Pulmonary artery endothelial cell (primary cell): ENCODE measurements at regions not wholly inside any gene's neighbourhood (a gene's known extent, or its start where the extent isn't known, plus 50 kb on each side); places are given as distances from the start of the nearest gene placed in this dataset.

Experiments
- DNase-seq: peaks from one replicate; pipeline ENCODE4 v3.0.0-alpha.2; 2011; ENCODE audit warnings: low read depth, low spot score

- no peak for DNase-seq
Observed at GRCh38 chr5:67702008-67702407, 505.4 kb upstream of the CD180 start.

DNA sequence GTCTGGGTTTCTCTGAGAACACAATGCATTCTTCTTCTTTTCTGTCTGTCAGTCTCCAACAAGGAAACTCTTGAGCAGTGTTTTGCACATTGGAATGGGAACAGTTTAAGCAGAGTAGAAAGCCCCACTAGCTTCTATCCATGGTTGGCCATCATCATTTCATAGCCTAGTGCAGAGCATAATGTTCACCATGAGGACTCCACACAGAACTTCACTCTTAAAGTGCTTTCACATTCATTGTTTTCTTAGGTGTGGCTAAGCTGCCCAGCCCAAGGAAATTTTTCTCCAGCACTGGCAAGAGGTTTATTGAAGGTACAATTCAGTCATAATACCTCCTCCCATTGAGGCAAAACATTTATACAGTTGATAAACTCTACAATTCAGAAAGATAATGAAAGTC is 503.0 kb upstream of the CD180 start:
- DNase-seq: no peak

DNA sequence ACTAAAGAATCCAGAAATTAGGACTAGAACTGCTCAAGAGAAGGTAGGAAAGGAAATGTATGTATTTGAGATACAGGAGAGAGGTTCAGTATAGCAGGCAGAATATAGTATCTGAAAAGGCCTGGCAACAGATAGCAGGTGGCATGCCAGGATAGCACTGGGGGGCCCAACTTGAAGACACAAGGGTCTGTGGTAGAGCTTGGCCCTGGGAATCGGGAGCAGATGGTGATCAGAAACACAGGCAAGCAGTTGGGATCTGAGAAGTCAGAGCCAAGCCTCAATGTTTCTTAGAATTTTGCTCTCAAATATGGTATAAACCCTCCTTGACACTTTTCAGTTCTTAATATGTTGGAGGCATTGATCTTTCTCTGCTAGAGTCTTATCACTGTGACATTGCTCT is 499.8 kb upstream of the CD180 start:
- DNase-seq: no peak

DNA sequence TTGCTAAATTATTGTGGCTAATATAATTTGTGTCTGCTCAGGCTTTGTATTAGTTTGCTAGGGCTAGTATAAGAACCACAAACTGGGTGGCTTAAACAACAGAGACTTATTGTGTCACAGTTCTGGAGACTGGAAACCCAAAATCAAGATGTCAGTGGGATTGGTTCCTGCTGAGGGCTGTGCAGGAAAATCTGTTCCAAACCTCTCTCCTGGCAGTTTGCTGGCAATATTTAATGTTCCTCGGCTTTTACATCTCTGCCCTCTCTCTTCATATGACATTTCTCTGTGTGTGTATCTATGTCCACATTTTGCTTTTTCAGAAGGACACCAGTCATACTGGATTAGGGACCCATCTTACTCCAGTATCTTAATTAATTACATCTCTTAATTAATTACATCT is 498.8 kb upstream of the CD180 start:
- DNase-seq: no peak

GRCh38 chr5:67694810-67695191 is 498.2 kb upstream of the CD180 start:
- no peak for DNase-seq

DNA sequence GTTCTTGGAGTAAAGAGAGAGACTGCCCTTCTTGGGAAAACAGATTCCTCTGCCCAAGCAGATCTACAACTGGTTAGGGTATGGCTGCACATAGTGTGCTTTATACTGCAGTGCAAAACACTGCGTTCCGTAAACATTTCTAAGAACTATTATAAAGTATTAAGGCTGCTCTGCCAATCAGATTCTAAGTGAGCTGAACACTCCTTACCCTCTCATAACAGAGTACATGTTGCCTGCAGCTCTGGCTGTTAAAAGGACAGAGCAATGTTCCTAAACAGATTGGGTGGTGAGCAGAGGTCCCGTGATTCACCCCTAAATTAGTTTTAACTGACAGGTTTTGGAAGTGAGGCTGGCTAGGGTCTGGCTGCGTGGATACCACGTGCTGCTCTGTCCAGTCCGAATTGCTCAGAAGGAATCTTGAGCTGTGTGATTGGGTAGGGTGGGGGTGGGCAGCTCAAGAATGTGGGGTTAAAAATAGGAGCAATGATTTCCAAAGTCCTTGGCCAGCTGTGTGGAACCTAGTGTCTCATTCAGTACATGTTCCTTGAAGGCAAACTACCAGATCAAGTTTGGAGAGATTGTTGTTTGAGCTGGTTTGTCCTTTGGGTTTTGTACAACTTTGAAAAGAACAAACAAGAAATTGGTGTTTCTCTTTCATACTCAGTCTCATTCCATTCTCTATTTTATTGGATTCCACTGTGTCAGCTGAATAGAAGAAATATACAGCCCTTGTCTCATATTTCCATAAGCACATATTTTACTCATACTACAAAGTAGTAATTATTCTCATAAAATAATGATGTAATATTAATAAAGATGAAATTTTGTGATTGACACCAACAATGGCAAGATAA is 497.6 kb upstream of the CD180 start:
- DNase-seq: no peak

GRCh38 chr5:67686746-67687145 is 490.1 kb upstream of the CD180 start:
- DNase-seq: no peak

- DNase-seq: no peak
Observed at GRCh38 chr5:67681703-67682102, 485.1 kb upstream of the CD180 start.

- DNase-seq: no peak
Observed at GRCh38 chr5:67680099-67680498, 483.5 kb upstream of the CD180 start.

GRCh38 chr5:67679184-67679841 is 482.7 kb upstream of the CD180 start:
- DNase-seq: no peak

DNA sequence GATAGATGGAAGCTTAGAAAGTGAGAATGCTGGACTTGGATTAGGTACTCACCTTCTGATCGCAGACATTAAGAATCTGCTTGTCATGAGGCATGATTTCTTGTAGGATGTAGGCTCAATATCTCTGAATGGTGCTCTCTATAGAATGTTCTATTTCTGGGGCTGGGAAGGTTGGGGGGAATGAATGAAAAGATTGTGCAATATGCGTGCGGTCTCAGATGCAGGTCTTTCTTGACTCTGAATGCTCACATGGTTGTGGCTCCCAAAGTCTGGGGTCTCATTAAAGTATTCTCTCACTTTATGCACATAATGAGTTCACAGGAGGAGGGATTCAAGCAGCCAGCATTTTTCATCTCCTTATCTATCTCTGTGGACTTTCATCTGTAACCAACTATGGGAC is 482.0 kb upstream of the CD180 start:
- no peak for DNase-seq

DNA sequence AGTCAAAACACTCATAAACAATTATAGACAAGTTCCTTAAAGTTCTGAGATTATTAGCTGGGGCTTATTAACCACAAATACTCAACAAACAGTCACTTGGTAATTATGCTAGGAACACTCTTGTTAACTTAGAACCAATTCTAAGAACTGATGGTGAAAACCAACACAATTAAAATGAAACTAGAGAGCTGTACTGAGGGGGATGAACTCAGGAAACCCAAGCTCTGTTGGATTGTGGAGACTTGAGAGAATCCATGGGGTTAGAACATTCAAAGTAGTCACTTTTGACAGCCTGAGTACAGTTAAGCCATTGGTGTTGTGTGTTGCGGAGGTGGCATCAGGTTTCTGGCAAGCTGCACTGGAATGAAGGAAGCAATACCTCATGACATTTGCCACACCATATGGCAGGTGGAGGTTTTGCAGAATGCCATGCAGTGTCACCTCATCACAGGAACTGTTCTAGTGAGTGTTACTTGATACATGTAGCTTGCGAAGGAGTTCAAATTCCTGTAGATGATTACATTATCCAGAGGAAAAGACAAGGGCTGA is 480.9 kb upstream of the CD180 start:
- no peak for DNase-seq

- no peak for DNase-seq
Observed at GRCh38 chr5:67676863-67677262, 480.3 kb upstream of the CD180 start.

DNA sequence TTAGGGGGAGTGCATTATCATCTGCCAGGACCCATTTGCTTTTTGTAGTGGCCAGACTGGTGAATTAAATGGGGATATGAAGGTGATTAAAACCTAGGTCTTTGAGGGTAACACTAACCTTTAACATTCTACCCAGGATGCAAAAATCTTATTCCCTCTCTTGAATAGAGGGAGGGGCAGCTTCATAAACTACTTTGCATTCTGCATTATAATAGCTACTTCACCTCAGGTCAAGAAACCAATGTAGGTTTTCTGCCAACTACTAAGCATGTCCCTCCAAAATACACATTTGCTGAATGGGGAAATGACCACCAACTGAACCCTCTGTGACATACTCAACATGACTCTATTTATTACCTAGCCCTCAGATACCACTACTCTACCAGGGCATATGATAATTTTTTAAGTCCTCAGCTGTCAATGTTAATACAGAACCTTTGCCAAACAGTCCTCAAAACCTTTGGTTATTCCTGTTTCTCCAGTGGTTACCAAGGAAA is 477.6 kb upstream of the CD180 start:
- no peak for DNase-seq

DNA sequence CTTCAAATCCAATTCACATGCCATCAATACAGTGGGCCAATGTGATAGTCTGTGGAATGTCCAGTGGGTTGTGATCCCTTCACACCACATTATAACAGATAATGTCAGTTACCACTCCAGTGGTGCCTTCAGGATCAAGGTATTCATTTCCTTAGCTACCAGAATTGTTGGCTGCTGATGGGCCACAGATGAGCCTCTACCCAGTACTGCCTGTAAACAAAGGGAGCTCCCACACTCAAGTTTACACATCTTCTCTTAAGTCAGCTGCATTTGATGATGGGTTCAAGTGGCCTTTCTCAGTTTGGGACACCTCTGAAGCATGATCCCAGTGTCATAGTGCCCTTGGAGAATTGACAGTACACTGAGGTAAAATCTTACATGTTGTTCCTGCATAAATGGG is 477.0 kb upstream of the CD180 start:
- no peak for DNase-seq

DNA sequence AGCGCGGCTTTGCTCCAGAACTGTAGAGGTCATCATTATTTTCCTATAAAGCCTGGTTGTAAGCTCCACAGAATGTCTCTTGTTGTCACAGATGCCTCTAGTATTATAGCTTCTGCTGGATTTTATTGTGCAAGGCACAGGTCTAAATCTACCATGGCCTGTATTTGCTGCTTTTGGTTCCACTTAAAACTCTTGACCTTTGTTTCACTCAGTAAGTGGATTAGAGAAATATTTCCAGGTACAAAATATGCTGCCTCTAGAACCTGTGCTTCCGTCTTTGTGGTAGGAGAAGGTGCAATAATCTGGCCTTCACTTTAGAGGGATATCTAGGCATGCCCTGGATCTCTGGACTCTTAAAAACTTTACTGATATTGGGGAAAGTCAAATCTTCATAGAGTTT is 476.6 kb upstream of the CD180 start:
- DNase-seq: no peak

- DNase-seq: no peak
Observed at GRCh38 chr5:67672636-67673035, 476.0 kb upstream of the CD180 start.

DNA sequence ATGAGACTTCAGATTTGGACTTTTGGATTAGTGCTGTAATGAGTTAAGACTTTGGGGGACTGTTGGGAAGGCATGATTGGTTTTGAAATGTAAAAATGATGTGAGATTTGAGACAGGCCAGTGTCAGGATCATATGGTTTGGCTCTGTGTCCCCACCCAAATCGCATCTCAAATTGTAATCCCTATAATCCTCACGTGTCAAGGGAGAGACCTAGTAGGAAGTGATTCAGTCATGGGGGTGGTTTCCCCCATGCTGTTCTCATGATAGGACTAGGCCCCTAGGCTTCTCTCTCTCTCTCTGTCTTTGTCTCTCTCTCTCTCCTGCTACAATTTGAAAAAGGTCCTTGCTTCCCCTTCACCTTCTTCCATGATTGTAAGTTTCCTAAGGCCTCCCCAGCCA is 473.3 kb upstream of the CD180 start:
- no peak for DNase-seq

GRCh38 chr5:67660149-67660548 is 463.6 kb upstream of the CD180 start:
- DNase-seq: no peak

- DNase-seq: no peak
Observed at GRCh38 chr5:67659288-67659687, 462.7 kb upstream of the CD180 start.

- no peak for DNase-seq
Observed at GRCh38 chr5:67657055-67657454, 460.5 kb upstream of the CD180 start.

DNA sequence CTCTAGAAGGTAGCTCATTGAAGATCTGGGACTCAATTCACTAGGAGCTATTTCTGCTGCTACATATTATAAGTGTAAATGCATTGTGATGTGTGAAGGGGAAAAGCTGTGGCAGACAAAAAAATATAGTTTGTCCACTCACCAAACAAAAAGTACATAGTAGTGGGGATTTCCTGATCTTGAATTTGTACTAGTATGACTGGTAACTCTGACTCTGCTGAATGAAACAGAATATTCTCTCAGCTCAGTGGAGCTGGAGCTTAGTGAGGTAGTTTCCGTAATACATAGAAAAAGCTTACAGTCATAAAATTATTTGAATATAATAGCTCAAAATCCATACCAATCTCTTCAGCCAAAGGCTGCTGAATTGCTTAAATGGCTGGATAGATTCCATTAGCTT is 455.6 kb upstream of the CD180 start:
- DNase-seq: no peak

DNA sequence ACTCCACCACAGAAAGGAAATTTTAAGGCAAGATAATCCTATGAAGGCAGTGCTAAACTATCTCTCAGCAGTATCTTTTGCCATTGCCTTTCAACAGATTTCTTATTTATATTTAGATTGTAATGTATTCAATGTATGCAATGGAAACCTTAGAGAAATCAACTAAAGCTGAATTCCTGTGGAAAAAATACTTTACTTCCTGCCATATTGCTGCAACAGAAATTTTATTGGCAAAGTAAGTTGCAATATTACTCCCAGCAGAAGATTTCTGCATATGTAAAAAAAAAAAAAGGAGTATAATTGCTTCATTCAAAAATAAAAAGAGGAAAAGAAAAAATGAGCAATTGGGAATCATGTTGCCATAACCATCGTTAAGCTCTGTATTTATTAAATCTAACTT is 454.6 kb upstream of the CD180 start:
- DNase-seq: no peak
